SH-SY5Y (cell line): ENCODE measurements at regions not wholly inside any gene's neighbourhood (a gene's known extent, or its start where the extent isn't known, plus 50 kb on each side); places are given as distances from the start of the nearest gene placed in this dataset.

Experiments used
- GATA2 ChIP-seq: IDR thresholded peaks from 2 replicates; pipeline ENCODE4 v1.6.1; 2011; ENCODE audit warnings: mild to moderate bottlenecking, low read depth, low read length
- GATA3 ChIP-seq: IDR thresholded peaks from 2 replicates; pipeline ENCODE4 v1.6.1; 2011; ENCODE audit warnings: low read depth, mild to moderate bottlenecking, low read length, moderate library complexity

DNA sequence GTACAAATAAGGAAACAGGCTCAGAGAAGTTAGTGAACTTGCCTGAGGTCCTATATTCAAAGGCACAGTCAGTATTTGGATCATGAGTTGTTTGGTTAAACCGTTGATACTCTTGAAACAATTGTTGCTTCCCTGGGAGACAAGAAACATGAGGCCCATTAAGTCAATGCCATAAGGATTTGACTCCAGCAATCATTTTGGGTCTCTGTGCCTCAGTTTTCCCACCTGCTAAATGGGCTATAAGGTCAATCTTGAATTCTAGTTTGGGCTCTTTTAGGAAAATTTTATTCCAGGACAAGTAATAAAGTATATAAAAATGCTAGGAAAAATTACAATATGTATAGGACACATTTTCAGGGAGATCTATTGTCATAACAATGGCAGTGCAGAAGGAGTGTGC, 202.1 kb downstream of the TMEM26 start:
- TF ChIP-seq GATA2 (no peak), GATA3 (no peak)
